WERI-Rb-1 (cell line): ENCODE measurements at regions not wholly inside any gene's neighbourhood (a gene's known extent, or its start where the extent isn't known, plus 50 kb on each side); places are given as distances from the start of the nearest gene placed in this dataset.

Source experiments
- DNase-seq: peaks from one replicate; pipeline ENCODE4 v3.0.0-alpha.2; 2020
- H3K27ac ChIP-seq: fragments of 250-450 bp; sonication (Bioruptor Pico); 2 replicates; pipeline ENCODE4 v1.5.1; 2020; ENCODE audit warnings: mild to moderate bottlenecking, moderate library complexity
- H3K27me3 ChIP-seq: fragments of 250-450 bp; sonication (Bioruptor Pico); 2 replicates; pipeline ENCODE4 v1.5.1; 2021; ENCODE audit warnings: mild to moderate bottlenecking, low read depth, moderate library complexity; ENCODE audit not compliant: insufficient read depth, severe bottlenecking
- H3K36me3 ChIP-seq: fragments of 250-450 bp; sonication (Bioruptor Pico); 2 replicates; pipeline ENCODE4 v1.5.1; 2020; ENCODE audit warnings: mild to moderate bottlenecking, moderate library complexity
- H3K4me3 ChIP-seq: 2 replicates; pipeline ENCODE4 v1.5.1; 2011; ENCODE audit warnings: low read depth, mild to moderate bottlenecking, control low read depth, low read length
- H3K9me3 ChIP-seq: fragments of 250-450 bp; sonication (Bioruptor Pico); 2 replicates; pipeline ENCODE4 v1.5.1; 2021; ENCODE audit warnings: mild to moderate bottlenecking, moderate library complexity; ENCODE audit not compliant: severe bottlenecking
- CTCF ChIP-seq: IDR thresholded peaks from 2 replicates; pipeline ENCODE4 v1.5.1; 2011; ENCODE audit warnings: low read depth, mild to moderate bottlenecking, control low read depth, inconsistent platforms, low read length

GRCh38 chr4:31054295-31054694 lies 334.1 kb downstream of the PCDH7 start:
- no peaks in the 10 kb centered on the region for H3K9me3 ChIP-seq
- no peaks in the 10 kb centered on the region for H3K27me3 ChIP-seq
- TF ChIP-seq CTCF = no peak
- no peak overlapping the region for H3K27ac ChIP-seq
- H3K36me3 ChIP-seq = no peaks in the 10 kb centered on the region
- no peak for DNase-seq
- no peak overlapping the region for H3K4me3 ChIP-seq

DNA sequence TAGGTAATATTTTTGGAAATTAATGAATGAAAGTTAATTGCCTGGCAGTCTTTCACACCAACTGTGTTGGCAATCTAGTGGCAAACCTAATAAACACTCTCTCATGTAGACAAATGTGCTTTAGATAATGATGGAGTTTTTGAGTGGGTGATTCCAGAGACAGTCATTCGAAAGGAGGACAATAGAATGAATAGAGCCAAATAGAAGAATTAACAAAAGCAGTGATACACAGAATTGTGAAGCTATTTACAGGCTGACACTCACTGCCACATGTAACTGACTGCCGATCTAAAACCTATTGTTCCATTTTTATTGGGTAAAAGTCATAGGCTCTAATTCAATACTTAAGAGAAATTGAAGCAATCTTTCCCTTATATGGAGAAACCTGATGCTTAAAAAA lies 338.5 kb downstream of the PCDH7 start:
- no peak for TF ChIP-seq CTCF
- Histone ChIP-seq H3K27ac (no peak overlapping the region), H3K36me3 (no peaks in the 10 kb centered on the region), H3K27me3 (no peaks in the 10 kb centered on the region), H3K9me3 (no peaks in the 10 kb centered on the region), H3K4me3 (no peak overlapping the region)
- DNase-seq = no peak

DNA sequence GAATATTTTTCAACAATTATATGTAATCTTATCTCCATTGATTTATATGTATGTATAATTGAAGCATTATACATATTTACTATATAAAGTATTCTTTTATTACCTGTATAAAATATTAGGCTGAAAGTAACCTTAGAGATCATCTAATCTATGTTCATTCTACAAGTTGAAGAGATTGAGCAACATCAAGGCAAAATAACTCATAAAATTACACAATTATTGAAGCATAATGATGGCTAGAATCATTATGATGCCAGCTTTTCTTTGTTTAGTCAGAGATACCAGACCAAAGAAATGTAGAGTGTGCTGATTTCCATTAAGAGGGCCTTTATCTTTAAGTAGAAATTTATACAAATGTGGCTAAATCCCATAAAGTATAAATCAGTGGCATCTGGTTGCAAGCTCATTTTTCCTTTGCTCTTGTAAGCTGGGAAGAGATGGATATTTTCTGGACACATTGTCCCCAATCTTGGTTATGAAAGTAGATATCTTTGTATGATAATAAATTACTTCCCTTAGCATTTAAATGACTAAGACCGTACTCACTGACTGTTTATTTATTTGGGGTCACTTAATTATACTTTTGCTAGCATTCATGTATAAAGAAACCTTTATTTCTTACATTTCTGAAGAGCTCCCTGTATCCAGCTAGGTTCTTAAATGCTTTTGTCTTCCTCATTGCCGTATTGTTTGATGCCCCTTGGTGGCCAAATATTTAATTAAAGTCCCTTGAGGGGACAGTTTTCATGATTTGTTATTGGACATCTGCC lies 339.8 kb downstream of the PCDH7 start:
- H3K9me3 ChIP-seq = no peaks in the 10 kb centered on the region

GRCh38 chr4:31065086-31065485 lies 344.9 kb downstream of the PCDH7 start:
- no peaks in the 10 kb centered on the region for H3K36me3 ChIP-seq
- no peak overlapping the region for H3K27ac ChIP-seq
- no peak for TF ChIP-seq CTCF
- DNase-seq = no peak
- no peaks in the 10 kb centered on the region for H3K9me3 ChIP-seq
- H3K4me3 ChIP-seq = no peak overlapping the region
- H3K27me3 ChIP-seq = no peaks in the 10 kb centered on the region

More for the DNA sequence above, 339.8 kb downstream of the PCDH7 start:
- Histone ChIP-seq H3K4me3 (no peak overlapping the region), H3K36me3 (no peaks in the 10 kb centered on the region), H3K27me3 (no peaks in the 10 kb centered on the region), H3K27ac (no peak overlapping the region)
- no peak for TF ChIP-seq CTCF
- DNase-seq = no peak

DNA sequence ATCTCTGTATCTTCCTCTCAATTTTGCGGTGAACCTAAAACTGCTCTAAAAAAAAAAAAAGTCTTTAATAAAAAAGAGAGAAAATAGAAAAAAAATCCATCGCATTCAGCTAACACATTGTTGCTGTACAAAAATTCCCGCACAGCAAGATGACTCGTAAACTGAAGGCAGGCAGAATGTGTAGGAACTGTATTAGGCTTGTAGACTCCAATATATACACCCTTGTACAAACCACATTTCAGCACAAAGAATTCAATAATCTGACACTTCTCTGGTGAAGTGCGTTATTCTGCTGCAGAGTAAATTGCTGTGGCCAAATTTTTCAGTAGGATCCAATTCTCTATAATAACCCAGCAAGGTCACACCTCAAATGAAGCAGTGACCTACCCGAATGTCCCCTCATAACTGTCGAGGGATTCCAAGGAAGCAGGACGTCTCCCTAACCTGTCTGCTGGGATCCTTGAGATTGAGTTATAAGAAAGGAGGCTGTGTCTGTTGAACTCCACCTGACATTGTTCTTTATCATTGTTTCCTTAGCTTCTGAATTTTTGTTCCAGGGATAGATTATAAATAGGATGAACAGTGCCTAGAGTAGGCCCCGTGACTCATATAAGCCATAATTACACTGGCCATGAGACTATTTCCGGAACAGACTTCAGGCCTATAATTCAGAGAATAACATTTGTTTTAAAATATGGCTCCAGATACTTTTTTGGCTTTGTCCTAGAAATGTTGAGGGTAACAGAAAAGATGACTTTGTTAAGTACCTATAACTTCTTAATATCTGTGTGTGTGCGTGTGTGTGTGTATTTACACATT lies 348.3 kb downstream of the PCDH7 start:
- Histone ChIP-seq H3K4me3 (no peak overlapping the region), H3K36me3 (no peaks in the 10 kb centered on the region), H3K27me3 (no peaks in the 10 kb centered on the region), H3K27ac (no peak overlapping the region), H3K9me3 (no peaks in the 10 kb centered on the region)
- no peak for TF ChIP-seq CTCF
- DNase-seq = no peak
